ENCODE measurements at regions not wholly inside any gene's neighbourhood (a gene's known extent, or its start where the extent isn't known, plus 50 kb on each side); places are given as distances from the start of the nearest gene placed in this dataset.

DNA sequence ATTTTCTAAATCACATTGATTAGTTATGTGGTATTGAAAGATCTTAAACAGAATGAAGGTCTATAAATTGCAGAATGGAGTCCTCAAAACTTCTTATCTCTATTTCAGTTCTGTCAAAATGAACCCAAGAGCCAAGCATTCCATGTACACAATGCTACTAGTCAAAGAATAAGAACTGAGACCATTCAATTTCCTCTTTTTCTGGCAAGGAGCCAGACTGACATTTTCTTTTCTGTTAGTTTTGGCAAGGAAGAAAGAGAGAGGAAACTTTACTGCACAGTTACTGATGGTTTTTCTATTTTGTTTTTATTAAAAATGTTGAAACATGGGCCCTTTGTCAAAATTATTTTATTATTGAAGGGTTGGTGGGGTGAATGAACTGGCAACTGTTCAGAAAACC is 181.8 kb upstream of the FERD3L start:
- Histone ChIP-seq H3K27me3 (ENCODE audit: control insufficient read depth, insufficient read depth, low read length) (no peaks in the 10 kb centered on the region), H3K4me3 (ENCODE audit: low read depth, low read length) (no peak overlapping the region), H3K36me3 (ENCODE audit: control insufficient read depth, insufficient read depth, low read length) (no peaks in the 10 kb centered on the region)
- no peak for FAIRE-seq
- DNase-seq (ENCODE audit: low read depth) = no peak
- TF ChIP-seq, protein P1, sequence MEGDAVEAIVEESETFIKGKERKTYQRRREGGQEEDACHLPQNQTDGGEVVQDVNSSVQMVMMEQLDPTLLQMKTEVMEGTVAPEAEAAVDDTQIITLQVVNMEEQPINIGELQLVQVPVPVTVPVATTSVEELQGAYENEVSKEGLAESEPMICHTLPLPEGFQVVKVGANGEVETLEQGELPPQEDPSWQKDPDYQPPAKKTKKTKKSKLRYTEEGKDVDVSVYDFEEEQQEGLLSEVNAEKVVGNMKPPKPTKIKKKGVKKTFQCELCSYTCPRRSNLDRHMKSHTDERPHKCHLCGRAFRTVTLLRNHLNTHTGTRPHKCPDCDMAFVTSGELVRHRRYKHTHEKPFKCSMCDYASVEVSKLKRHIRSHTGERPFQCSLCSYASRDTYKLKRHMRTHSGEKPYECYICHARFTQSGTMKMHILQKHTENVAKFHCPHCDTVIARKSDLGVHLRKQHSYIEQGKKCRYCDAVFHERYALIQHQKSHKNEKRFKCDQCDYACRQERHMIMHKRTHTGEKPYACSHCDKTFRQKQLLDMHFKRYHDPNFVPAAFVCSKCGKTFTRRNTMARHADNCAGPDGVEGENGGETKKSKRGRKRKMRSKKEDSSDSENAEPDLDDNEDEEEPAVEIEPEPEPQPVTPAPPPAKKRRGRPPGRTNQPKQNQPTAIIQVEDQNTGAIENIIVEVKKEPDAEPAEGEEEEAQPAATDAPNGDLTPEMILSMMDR (IDR thresholded peaks at IDR 0.05; ENCODE audit: insufficient read depth, low read length, severe bottlenecking) = no peak

DNA sequence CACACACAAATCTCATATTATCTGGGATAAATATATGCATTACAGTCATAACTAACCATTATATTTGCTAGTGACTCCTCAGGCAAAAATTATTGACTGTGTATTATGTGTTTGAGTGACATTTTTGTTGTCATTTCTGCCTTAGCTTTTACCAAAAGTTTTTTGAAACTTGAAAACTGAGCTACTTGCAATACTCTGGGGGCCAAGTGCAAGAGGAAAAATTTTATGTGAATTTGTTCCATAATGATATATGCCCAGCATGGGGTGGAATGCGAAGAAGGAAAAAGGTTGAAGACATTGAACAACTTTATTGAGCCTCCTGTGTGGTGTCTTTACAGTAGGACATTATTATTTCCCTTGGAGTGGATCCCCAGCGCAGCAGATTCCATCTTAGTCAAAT is 176.8 kb upstream of the FERD3L start:
- H3K27me3 ChIP-seq (ENCODE audit: control insufficient read depth, insufficient read depth, low read length) = no peaks in the 10 kb centered on the region
- DNase-seq (ENCODE audit: low read depth) = no peak
- TF ChIP-seq, protein P1 (IDR thresholded peaks at IDR 0.05; ENCODE audit: insufficient read depth, low read length, severe bottlenecking) = no peak
- H3K4me3 ChIP-seq (ENCODE audit: low read depth, low read length) = no peak overlapping the region
- FAIRE-seq = no peak
- H3K36me3 ChIP-seq (ENCODE audit: control insufficient read depth, insufficient read depth, low read length) = no peaks in the 10 kb centered on the region

DNA sequence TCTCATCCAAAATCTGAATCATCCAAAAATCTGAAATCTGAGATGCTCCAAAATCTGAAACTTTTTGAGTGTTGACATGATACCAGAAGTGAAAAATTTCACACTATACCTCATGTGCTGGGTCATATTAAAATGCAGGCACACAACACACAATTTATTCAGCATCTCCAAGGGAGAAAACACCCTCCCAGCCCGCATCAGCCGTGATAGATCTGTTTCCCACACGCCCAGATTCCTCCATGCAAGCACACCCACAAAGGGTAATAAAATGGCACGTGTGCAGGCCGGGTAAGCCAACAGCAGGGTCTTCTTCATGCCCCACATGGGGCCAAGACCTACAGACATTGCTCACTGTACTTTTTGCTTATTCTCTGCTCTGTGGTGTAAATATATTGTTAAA is 173.1 kb upstream of the FERD3L start:
- no peak for DNase-seq (ENCODE audit: low read depth)
- TF ChIP-seq, protein P1 (IDR thresholded peaks at IDR 0.05; ENCODE audit: insufficient read depth, low read length, severe bottlenecking) = no peak
- no peaks in the 10 kb centered on the region for H3K27me3 ChIP-seq (ENCODE audit: control insufficient read depth, insufficient read depth, low read length)
- H3K4me3 ChIP-seq (ENCODE audit: low read depth, low read length) = no peak overlapping the region
- no peak for FAIRE-seq
- no peaks in the 10 kb centered on the region for H3K36me3 ChIP-seq (ENCODE audit: control insufficient read depth, insufficient read depth, low read length)

- H3K27me3 ChIP-seq (ENCODE audit: control insufficient read depth, insufficient read depth, low read length) = no peaks in the 10 kb centered on the region
- no peak overlapping the region for H3K4me3 ChIP-seq (ENCODE audit: low read depth, low read length)
- no peak for FAIRE-seq
- DNase-seq (ENCODE audit: low read depth) = no peak
- H3K36me3 ChIP-seq (ENCODE audit: control insufficient read depth, insufficient read depth, low read length) = no peaks in the 10 kb centered on the region
- TF ChIP-seq, protein P1 (IDR thresholded peaks at IDR 0.05; ENCODE audit: insufficient read depth, low read length, severe bottlenecking) = no peak
Observed at GRCh38 chr7:19317461-19317860, 172.2 kb upstream of the FERD3L start.

- TF ChIP-seq, protein P1 (IDR thresholded peaks at IDR 0.05; ENCODE audit: insufficient read depth, low read length, severe bottlenecking) = no peak
- FAIRE-seq (no peak), DNase-seq (ENCODE audit: low read depth) (no peak)
- Histone ChIP-seq H3K27me3 (ENCODE audit: control insufficient read depth, insufficient read depth, low read length) (no peaks in the 10 kb centered on the region), H3K4me3 (ENCODE audit: low read depth, low read length) (no peak overlapping the region), H3K36me3 (ENCODE audit: control insufficient read depth, insufficient read depth, low read length) (no peaks in the 10 kb centered on the region)
Observed at GRCh38 chr7:19312416-19312815, 167.2 kb upstream of the FERD3L start.

DNA sequence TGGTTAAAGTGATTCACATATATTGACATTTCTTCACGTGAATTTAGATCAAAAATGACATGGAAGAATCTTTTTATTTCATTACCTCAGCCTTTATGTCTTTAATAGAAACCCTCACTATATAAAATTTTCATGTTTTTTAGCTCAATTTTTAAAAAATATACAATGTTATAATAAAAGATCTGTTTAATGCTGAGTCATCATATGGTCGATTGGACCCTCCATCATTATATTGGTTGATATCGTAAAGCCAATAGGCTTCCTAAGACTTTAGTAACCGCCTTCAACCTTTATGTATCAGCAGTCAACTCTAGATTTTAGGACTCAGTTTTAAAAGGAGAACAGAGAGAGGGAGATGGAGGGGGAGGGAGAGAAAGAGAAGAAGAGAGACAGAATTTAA is 162.3 kb upstream of the FERD3L start:
- TF ChIP-seq, protein P1 (IDR thresholded peaks at IDR 0.05; ENCODE audit: insufficient read depth, low read length, severe bottlenecking) = no peak
- FAIRE-seq = no peak
- no peak for DNase-seq (ENCODE audit: low read depth)
- H3K4me3 ChIP-seq (ENCODE audit: low read depth, low read length) = no peak overlapping the region
- H3K36me3 ChIP-seq (ENCODE audit: control insufficient read depth, insufficient read depth, low read length) = no peaks in the 10 kb centered on the region
- H3K27me3 ChIP-seq (ENCODE audit: control insufficient read depth, insufficient read depth, low read length) = no peaks in the 10 kb centered on the region
